ENCODE measurements at regions not wholly inside any gene's neighbourhood (a gene's known extent, or its start where the extent isn't known, plus 50 kb on each side); places are given as distances from the start of the nearest gene placed in this dataset.
A peak's percentile ranks its signal among the peaks of the same experiment; 100 is the strongest.
"Not testable (repeated sequence)": the region's sequence is repeated elsewhere in the genome, so short reads cannot be mapped to it uniquely, and the experiment has no call there.

- DNase-seq: peak; percentile 1
Observed at GRCh38 chr2:241984658-241985057, 115.1 kb downstream of the RTP5 start.

- DNase-seq: peak; percentile 31
Observed at GRCh38 chr2:241985161-241985985, 115.8 kb downstream of the RTP5 start.

GRCh38 chr2:241985986-241986329, 116.4 kb downstream of the RTP5 start:
- no peak for DNase-seq

- peak; percentile 9 for DNase-seq
Observed at GRCh38 chr2:241986836-241987641, 117.5 kb downstream of the RTP5 start.

- peak; percentile 4 for DNase-seq
Observed at GRCh38 chr2:241987726-241988125, 118.2 kb downstream of the RTP5 start.

GRCh38 chr2:241988146-241988545, 118.6 kb downstream of the RTP5 start:
- DNase-seq: peak; percentile 3

GRCh38 chr2:241989074-241989473, 119.5 kb downstream of the RTP5 start:
- DNase-seq: peak; percentile 0

- DNase-seq: peak; percentile 0
Observed at GRCh38 chr2:241990466-241990865, 120.9 kb downstream of the RTP5 start.

- DNase-seq: peak; percentile 5
Observed at GRCh38 chr2:241991299-241991698, 121.8 kb downstream of the RTP5 start.

GRCh38 chr2:241992753-241993152, 123.2 kb downstream of the RTP5 start:
- DNase-seq: peak; percentile 1

- peak; percentile 4 for DNase-seq
Observed at GRCh38 chr2:241993386-241994005, 124.0 kb downstream of the RTP5 start.

GRCh38 chr2:241994086-241994485, 124.6 kb downstream of the RTP5 start:
- DNase-seq: peak; percentile 4

- DNase-seq: no peak
Observed at GRCh38 chr2:241994556-241995213, 125.2 kb downstream of the RTP5 start.

GRCh38 chr2:241996100-241996499, 126.6 kb downstream of the RTP5 start:
- no peak for DNase-seq

GRCh38 chr2:241997017-241997416, 127.5 kb downstream of the RTP5 start:
- no peak for DNase-seq

GRCh38 chr2:241999184-241999583, 129.7 kb downstream of the RTP5 start:
- no peak for DNase-seq

- DNase-seq: no peak
Observed at GRCh38 chr2:242001853-242002252, 132.3 kb downstream of the RTP5 start.

GRCh38 chr2:242002944-242003343, 133.4 kb downstream of the RTP5 start:
- DNase-seq: peak; percentile 21

- no peak for DNase-seq
Observed at GRCh38 chr2:242004223-242004901, 134.8 kb downstream of the RTP5 start.

GRCh38 chr2:242004902-242005230, 135.3 kb downstream of the RTP5 start:
- DNase-seq: no peak

GRCh38 chr2:242006091-242006634, 136.6 kb downstream of the RTP5 start:
- not testable (repeated sequence) for DNase-seq

- DNase-seq: not testable (repeated sequence)
Observed at GRCh38 chr2:242008908-242009307, 139.4 kb downstream of the RTP5 start.

Data from activated naive CD4-positive, alpha-beta T cell treated with anti-CD3 and anti-CD28 coated beads, Interleukin-2, amount 50 U/mL, for 16 hours (primary cell).